ENCODE measurements at regions not wholly inside any gene's neighbourhood (a gene's known extent, or its start where the extent isn't known, plus 50 kb on each side); places are given as distances from the start of the nearest gene placed in this dataset.

DNA sequence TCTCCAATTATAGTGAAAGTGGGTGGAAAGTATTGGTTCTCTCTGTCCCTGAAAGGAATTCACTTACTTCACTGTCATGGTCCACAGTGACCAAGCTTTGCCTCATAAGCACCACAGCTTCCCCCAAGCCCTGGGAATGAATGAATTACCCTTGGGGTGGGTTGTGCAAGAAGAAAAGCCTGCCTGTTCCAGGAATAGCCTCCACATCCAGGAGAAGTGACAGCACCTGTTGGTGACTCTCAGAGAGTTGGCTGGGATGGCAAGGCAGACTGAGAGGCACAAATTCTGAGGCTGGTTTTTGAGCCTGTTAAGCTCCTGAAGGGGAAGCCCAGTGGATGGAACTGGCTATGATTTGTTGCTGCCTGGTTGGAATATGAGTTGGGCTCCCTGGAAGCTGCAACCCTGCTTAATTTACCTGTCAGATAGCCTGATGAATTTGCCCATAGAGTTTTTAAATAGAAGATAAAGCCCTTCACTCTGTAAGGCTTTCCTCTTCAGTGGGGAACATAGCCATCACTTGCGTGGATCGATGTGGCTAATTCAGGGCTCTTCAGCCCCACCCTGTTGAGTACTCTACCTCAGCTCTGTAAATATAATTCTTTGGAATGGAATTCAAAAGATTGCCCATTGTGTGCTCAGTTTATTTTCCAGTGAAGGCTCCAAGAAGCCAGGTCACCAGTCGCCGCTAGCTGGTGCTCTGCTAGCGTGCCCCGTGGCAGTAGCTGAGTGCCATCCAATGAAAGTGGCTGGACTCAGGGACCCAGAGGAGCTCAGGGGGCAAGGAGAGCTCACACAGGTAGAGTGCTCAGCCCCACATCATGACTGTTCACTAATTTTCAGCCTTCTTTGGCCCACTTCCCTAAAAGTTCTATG, 479.3 kb downstream of the IRS1 start:
- Histone ChIP-seq H3K4me3 (no peak overlapping the region), H3K9me3 (no peaks in the 10 kb centered on the region), H3K27ac (no peak overlapping the region), H3K36me3 (no peaks in the 10 kb centered on the region), H3K4me1 (no peaks in the 10 kb centered on the region), H3K27me3 (no peaks in the 10 kb centered on the region)
- WGBS, 2 donors: 97 to 98% methylated on average over 6 of the region's 6 CpGs
- DNase-seq (no peak), ATAC-seq (no peak)
- intact Hi-C loops (cut with DNase I): no loop called here
- TF ChIP-seq CTCF (IDR thresholded peaks at IDR 0.05): no peak

GRCh38 chr2:226317970-226318369, 481.6 kb downstream of the IRS1 start:
- DNase-seq (no peak), ATAC-seq (no peak)
- Histone ChIP-seq H3K4me3 (no peak overlapping the region), H3K4me1 (no peaks in the 10 kb centered on the region), H3K27me3 (no peaks in the 10 kb centered on the region), H3K9me3 (no peaks in the 10 kb centered on the region), H3K27ac (no peak overlapping the region), H3K36me3 (no peaks in the 10 kb centered on the region)
- intact Hi-C loops (cut with DNase I): no loop called here
- 77% methylated on average over 2 of the region's 2 CpGs for WGBS, 2 donors
- TF ChIP-seq CTCF (IDR thresholded peaks at IDR 0.05): no peak

- no peak for DNase-seq
- Histone ChIP-seq H3K4me3 (no peak overlapping the region), H3K9me3 (no peaks in the 10 kb centered on the region), H3K4me1 (no peaks in the 10 kb centered on the region), H3K27me3 (no peaks in the 10 kb centered on the region), H3K36me3 (no peaks in the 10 kb centered on the region), H3K27ac (no peak overlapping the region)
- intact Hi-C loops (cut with DNase I): no loop called here
- TF ChIP-seq CTCF (IDR thresholded peaks at IDR 0.05): no peak
- ATAC-seq: no peak
- 83 to 87% methylated on average over 3 of the region's 3 CpGs for WGBS, 2 donors
Measured at GRCh38 chr2:226313060-226313459, 486.6 kb downstream of the IRS1 start.

GRCh38 chr2:226312155-226312554, 487.5 kb downstream of the IRS1 start:
- no peak for TF ChIP-seq CTCF (IDR thresholded peaks at IDR 0.05)
- WGBS, 2 donors: 89 to 90% methylated on average over 5 of the region's 5 CpGs
- H3K9me3 ChIP-seq: no peaks in the 10 kb centered on the region
- no peaks in the 10 kb centered on the region for H3K27me3 ChIP-seq
- no peak overlapping the region for H3K27ac ChIP-seq
- ATAC-seq: no peak
- no peak for DNase-seq
- H3K36me3 ChIP-seq: no peaks in the 10 kb centered on the region
- no peak overlapping the region for H3K4me3 ChIP-seq
- H3K4me1 ChIP-seq: no peaks in the 10 kb centered on the region
- intact Hi-C loops (cut with DNase I): no loop called here
